Gastrocnemius medialis (tissue), 4 donors: ENCODE measurements at regions not wholly inside any gene's neighbourhood (a gene's known extent, or its start where the extent isn't known, plus 50 kb on each side); places are given as distances from the start of the nearest gene placed in this dataset.

Experiments
- ATAC-seq, 2 donors: fragments of 150-250 bp; one replicate each; pipeline ENCODE4 v1.9.1; 2016
- DNase-seq, 2 donors: peaks; one replicate each; pipeline ENCODE4 v3.0.0-alpha.2; 2019
- H3K27ac ChIP-seq, 4 donors: fragments of 200-600 bp; sonication (generic); 1 replicate in 1 of 4; 2 replicates in 3 of 4; pipeline ENCODE4 v1.5.1; 2016 to 2018; ENCODE audit warnings: mild to moderate bottlenecking in 2 of 4, moderate library complexity in 1 of 4
- H3K27me3 ChIP-seq, 3 donors: fragments of 200-600 bp; sonication (generic) in 2 of 3; 1 replicate in 1 of 3; 2 replicates in 2 of 3; pipeline versions ENCODE4 v1.5.1 to v1.6.0; 2016 to 2019; ENCODE audit warnings: mild to moderate bottlenecking in 1 of 3, moderate library complexity in 1 of 3
- H3K36me3 ChIP-seq, 2 donors: fragments of 200-600 bp; sonication (generic) in 1 of 2; one replicate each; pipeline ENCODE4 v1.5.1; 2017 to 2018
- H3K4me1 ChIP-seq, 2 donors: fragments of 200-600 bp; sonication (generic) in 1 of 2; one replicate each; pipeline ENCODE4 v1.5.1; 2016 to 2017; ENCODE audit warnings: mild to moderate bottlenecking in 2 of 2
- H3K4me3 ChIP-seq, 4 donors: fragments of 200-600 bp; sonication (generic) in 3 of 4; 1 replicate in 1 of 4; 2 replicates in 3 of 4; pipeline ENCODE4 v1.5.1; 2016 to 2019; ENCODE audit warnings: mild to moderate bottlenecking in 2 of 4
- H3K9me3 ChIP-seq, 3 donors: fragments of 200-600 bp; sonication (generic) in 2 of 3; 1 replicate in 1 of 3; 2 replicates in 2 of 3; pipeline ENCODE4 v1.5.1; 2016 to 2019
- CTCF ChIP-seq, 5 experiments: fragments of 450-650 bp in 3 of 5; fragments of 200-600 bp in 2 of 5; sonication (generic) in 2 of 5; IDR thresholded peaks in 4 of 5; conservative IDR thresholded peaks in 1 of 5; 1 replicate in 4 of 5; 2 replicates in 1 of 5; pipeline ENCODE4 v1.5.1; 2016 to 2019; ENCODE audit warnings: antibody characterized with exemption in 5 of 5, mild to moderate bottlenecking in 3 of 5, moderate library complexity in 3 of 5
- POLR2A ChIP-seq, 2 donors: fragments of 450-650 bp; IDR thresholded peaks; one replicate each; pipeline ENCODE4 v1.6.1; 2017; ENCODE audit warnings: antibody characterized with exemption in 2 of 2, mild to moderate bottlenecking in 2 of 2, moderate library complexity in 2 of 2
- in situ Hi-C, 4 donors: fragments of 200-750 bp; cut with MboI; loops; one replicate each; pipeline versions ENCODE4 v1.15.0 to v1.8.0; 2017; ENCODE audit warnings: low sequenced_read_pairs in 4 of 4
- intact Hi-C: fragments of 100-400 bp; cut with DNase I; formaldehyde crosslinking; loops from one replicate; pipeline ENCODE4 v1.15.1; 2023; ENCODE audit warnings: low total_unique reads

DNA sequence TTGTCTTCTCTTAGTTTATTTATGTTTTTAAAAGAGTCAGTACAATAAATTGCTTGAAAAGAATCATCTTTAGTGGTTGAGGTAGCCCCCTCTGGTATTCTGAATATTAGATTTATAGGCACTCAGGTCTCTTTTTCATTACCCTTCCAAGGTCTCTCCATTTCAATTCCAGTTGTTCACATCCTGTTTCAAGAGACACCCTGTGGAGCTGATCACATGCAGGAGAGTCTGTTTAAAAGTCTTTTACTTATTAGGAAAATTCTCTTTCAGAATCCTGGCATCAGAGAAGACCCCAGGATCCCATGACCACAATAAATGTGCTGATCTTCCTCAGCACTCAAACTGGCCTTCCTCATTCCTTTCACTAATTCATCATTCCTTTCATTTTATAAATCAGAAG lies 195.7 kb downstream of the ZIC4 start:
- TF ChIP-seq POLR2A (IDR thresholded peaks at IDR 0.05) (no peak), CTCF (IDR thresholded peaks at IDR 0.05 in 4 of 5, conservative IDR thresholded peaks at IDR 0.05 in 1 of 5) (no peak)
- no peak for ATAC-seq
- Histone ChIP-seq H3K27me3 (no peaks in the 10 kb centered on the region), H3K4me3 (no peak overlapping the region), H3K36me3 (no peaks in the 10 kb centered on the region), H3K4me1 (no peaks in the 10 kb centered on the region), H3K27ac (no peak overlapping the region), H3K9me3 (no peaks in the 10 kb centered on the region)
- DNase-seq, result no peak
- intact Hi-C loops, result no loop called here
- in situ Hi-C loops, result no loop called here

DNA sequence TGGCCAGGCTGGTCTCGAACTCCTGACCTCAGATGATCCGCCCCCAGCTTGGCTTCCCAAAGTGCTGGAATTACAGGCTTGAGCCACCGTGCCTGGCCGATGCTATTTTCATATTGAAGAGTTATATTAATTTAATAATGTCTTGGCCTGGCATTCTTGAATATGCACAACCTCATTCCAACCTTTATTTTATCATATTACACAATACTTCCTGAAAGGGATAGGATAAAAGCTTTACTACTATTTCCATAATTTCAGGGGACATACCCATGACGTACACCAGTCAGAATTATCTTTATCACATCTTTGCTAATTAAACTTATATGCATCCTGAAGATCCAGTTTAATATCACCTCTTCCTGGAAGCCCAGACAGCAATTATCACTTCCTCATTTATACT lies 205.3 kb downstream of the ZIC4 start:
- Histone ChIP-seq H3K27ac (no peak overlapping the region), H3K27me3 (no peaks in the 10 kb centered on the region), H3K9me3 (no peaks in the 10 kb centered on the region), H3K4me1 (no peaks in the 10 kb centered on the region), H3K4me3 (no peak overlapping the region), H3K36me3 (no peaks in the 10 kb centered on the region)
- in situ Hi-C loops, result no loop called here
- no peak for TF ChIP-seq CTCF (IDR thresholded peaks at IDR 0.05 in 4 of 5, conservative IDR thresholded peaks at IDR 0.05 in 1 of 5)
- TF ChIP-seq POLR2A (IDR thresholded peaks at IDR 0.05), result no peak
- intact Hi-C loops, result no loop called here
- DNase-seq (no peak), ATAC-seq (no peak)

- no peak for ATAC-seq
- Histone ChIP-seq H3K9me3 (no peaks in the 10 kb centered on the region), H3K27ac (no peak overlapping the region), H3K4me3 (no peak overlapping the region), H3K4me1 (no peaks in the 10 kb centered on the region), H3K27me3 (no peaks in the 10 kb centered on the region), H3K36me3 (no peaks in the 10 kb centered on the region)
- TF ChIP-seq CTCF (IDR thresholded peaks at IDR 0.05 in 4 of 5, conservative IDR thresholded peaks at IDR 0.05 in 1 of 5), result no peak
- TF ChIP-seq POLR2A (IDR thresholded peaks at IDR 0.05), result no peak
- intact Hi-C loops (no loop called here), in situ Hi-C loops (no loop called here)
- DNase-seq, result no peak
These were observed 205.8 kb downstream of the ZIC4 start for GRCh38 chr3:147200545-147200944.

DNA sequence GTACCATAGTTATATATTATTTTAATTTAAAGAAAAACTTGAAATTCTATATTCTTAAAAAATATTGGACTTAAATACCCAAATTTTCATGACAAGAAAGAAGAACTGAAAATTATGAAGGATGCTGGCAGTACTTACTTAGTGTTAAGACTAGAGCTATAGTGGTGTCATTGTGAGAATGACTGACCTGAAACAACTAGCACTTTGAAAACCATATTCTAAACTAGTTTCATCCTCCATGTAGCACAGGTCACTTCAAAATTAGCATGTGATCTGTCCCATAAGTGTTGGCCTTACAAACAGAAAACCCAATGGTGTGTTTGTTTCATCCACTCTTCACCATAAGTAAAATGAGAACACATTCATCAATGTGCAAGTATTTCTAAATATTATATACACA lies 208.6 kb downstream of the ZIC4 start:
- in situ Hi-C loops, result loop anchor here in 1 of 4 donors (25.0 kb wide), 1 partner anchor 385 kb away; no protein-coding TSS in a partner anchor
- H3K9me3 ChIP-seq, result no peaks in the 10 kb centered on the region
- no peak for ATAC-seq
- H3K36me3 ChIP-seq, result no peaks in the 10 kb centered on the region
- intact Hi-C loops, result no loop called here
- DNase-seq, result no peak
- TF ChIP-seq CTCF (IDR thresholded peaks at IDR 0.05 in 4 of 5, conservative IDR thresholded peaks at IDR 0.05 in 1 of 5) (no peak), POLR2A (IDR thresholded peaks at IDR 0.05) (no peak)
- H3K27me3 ChIP-seq, result no peaks in the 10 kb centered on the region
- H3K4me1 ChIP-seq, result no peaks in the 10 kb centered on the region
- H3K4me3 ChIP-seq, result no peak overlapping the region
- no peak overlapping the region for H3K27ac ChIP-seq

GRCh38 chr3:147195887-147196286 lies 210.5 kb downstream of the ZIC4 start:
- Histone ChIP-seq H3K4me1 (no peaks in the 10 kb centered on the region), H3K36me3 (no peaks in the 10 kb centered on the region), H3K27me3 (no peaks in the 10 kb centered on the region), H3K27ac (no peak overlapping the region), H3K4me3 (no peak overlapping the region), H3K9me3 (no peaks in the 10 kb centered on the region)
- in situ Hi-C loops, result loop anchor here in 1 of 4 donors (25.0 kb wide), 1 partner anchor 384 kb away; no protein-coding TSS in a partner anchor
- TF ChIP-seq POLR2A (IDR thresholded peaks at IDR 0.05) (no peak), CTCF (IDR thresholded peaks at IDR 0.05 in 4 of 5, conservative IDR thresholded peaks at IDR 0.05 in 1 of 5) (no peak)
- DNase-seq (no peak), ATAC-seq (no peak)
- intact Hi-C loops, result no loop called here
